ENCODE measurements at regions not wholly inside any gene's neighbourhood (a gene's known extent, or its start where the extent isn't known, plus 50 kb on each side); places are given as distances from the start of the nearest gene placed in this dataset.

- H3K9me3 ChIP-seq (ENCODE audit: control insufficient read depth, low read length): no peaks in the 10 kb centered on the region
- no peaks in the 10 kb centered on the region for H3K27me3 ChIP-seq (ENCODE audit: control insufficient read depth, insufficient read depth)
- no peak for ATAC-seq
- intact Hi-C loops (cut with DNase I): no loop called here
- H3K27ac ChIP-seq (ENCODE audit: low read length): no peak overlapping the region
- no peaks in the 10 kb centered on the region for H3K4me1 ChIP-seq (ENCODE audit: control insufficient read depth, insufficient read depth, low read length)
- H3K4me3 ChIP-seq (ENCODE audit: low read length): no peak overlapping the region
- no peak for DNase-seq
- WGBS: 92% methylated on average over 7 of the region's 7 CpGs
Observed at GRCh38 chr10:88083597-88083989, 220.2 kb downstream of the PTEN start.

- no peak overlapping the region for H3K27ac ChIP-seq (ENCODE audit: low read length)
- ATAC-seq (no peak), DNase-seq (no peak)
- H3K27me3 ChIP-seq (ENCODE audit: control insufficient read depth, insufficient read depth): no peaks in the 10 kb centered on the region
- H3K4me1 ChIP-seq (ENCODE audit: control insufficient read depth, insufficient read depth, low read length): no peaks in the 10 kb centered on the region
- no peaks in the 10 kb centered on the region for H3K9me3 ChIP-seq (ENCODE audit: control insufficient read depth, low read length)
- intact Hi-C loops (cut with DNase I): no loop called here
- no peak overlapping the region for H3K4me3 ChIP-seq (ENCODE audit: low read length)
- 94% methylated on average over 9 of the region's 9 CpGs for WGBS
Observed at GRCh38 chr10:88086187-88086960, 222.9 kb downstream of the PTEN start.

GRCh38 chr10:88088441-88089340, 225.3 kb downstream of the PTEN start:
- Histone ChIP-seq H3K4me1 (ENCODE audit: control insufficient read depth, insufficient read depth, low read length) (no peaks in the 10 kb centered on the region), H3K4me3 (ENCODE audit: low read length) (no peak overlapping the region), H3K9me3 (ENCODE audit: control insufficient read depth, low read length) (no peaks in the 10 kb centered on the region), H3K27ac (ENCODE audit: low read length) (no peak overlapping the region), H3K27me3 (ENCODE audit: control insufficient read depth, insufficient read depth) (no peaks in the 10 kb centered on the region)
- intact Hi-C loops (cut with DNase I): no loop called here
- ATAC-seq (no peak), DNase-seq (no peak)
- WGBS: 90% methylated on average over 9 of the region's 9 CpGs

GRCh38 chr10:88089498-88089897, 226.1 kb downstream of the PTEN start:
- Histone ChIP-seq H3K4me1 (ENCODE audit: control insufficient read depth, insufficient read depth, low read length) (no peaks in the 10 kb centered on the region), H3K27me3 (ENCODE audit: control insufficient read depth, insufficient read depth) (no peaks in the 10 kb centered on the region), H3K4me3 (ENCODE audit: low read length) (no peak overlapping the region), H3K9me3 (ENCODE audit: control insufficient read depth, low read length) (no peaks in the 10 kb centered on the region), H3K27ac (ENCODE audit: low read length) (no peak overlapping the region)
- peak in 1 of 2 donors; percentile 24 for ATAC-seq
- peak in 1 of 3 donors; percentile 47 for DNase-seq
- intact Hi-C loops (cut with DNase I): no loop called here

- ATAC-seq: no peak
- Histone ChIP-seq H3K27ac (ENCODE audit: low read length) (no peak overlapping the region), H3K4me3 (ENCODE audit: low read length) (no peak overlapping the region), H3K9me3 (ENCODE audit: control insufficient read depth, low read length) (no peaks in the 10 kb centered on the region), H3K27me3 (ENCODE audit: control insufficient read depth, insufficient read depth) (no peaks in the 10 kb centered on the region), H3K4me1 (ENCODE audit: control insufficient read depth, insufficient read depth, low read length) (no peaks in the 10 kb centered on the region)
- 86% methylated on average over 7 of the region's 7 CpGs for WGBS
- intact Hi-C loops (cut with DNase I): no loop called here
- DNase-seq: peak in 1 of 3 donors; percentile 19
Observed at GRCh38 chr10:88090568-88091214, 227.3 kb downstream of the PTEN start.

- no peaks in the 10 kb centered on the region for H3K9me3 ChIP-seq (ENCODE audit: control insufficient read depth, low read length)
- DNase-seq: peak in 1 of 3 donors; percentile 38
- intact Hi-C loops (cut with DNase I): no loop called here
Observed at GRCh38 chr10:88091490-88092061, 228.2 kb downstream of the PTEN start.

GRCh38 chr10:88092265-88092664, 228.8 kb downstream of the PTEN start:
- Histone ChIP-seq H3K27ac (ENCODE audit: low read length) (no peak overlapping the region), H3K27me3 (ENCODE audit: control insufficient read depth, insufficient read depth) (no peaks in the 10 kb centered on the region), H3K4me3 (ENCODE audit: low read length) (no peak overlapping the region), H3K9me3 (ENCODE audit: control insufficient read depth, low read length) (no peaks in the 10 kb centered on the region), H3K4me1 (ENCODE audit: control insufficient read depth, insufficient read depth, low read length) (no peaks in the 10 kb centered on the region)
- DNase-seq (no peak), ATAC-seq (no peak)
- intact Hi-C loops (cut with DNase I): no loop called here
- 92% methylated on average over 4 of the region's 4 CpGs for WGBS

More at GRCh38 chr10:88091490-88092061, 228.2 kb downstream of the PTEN start:
- Histone ChIP-seq H3K4me1 (ENCODE audit: control insufficient read depth, insufficient read depth, low read length) (no peaks in the 10 kb centered on the region), H3K27me3 (ENCODE audit: control insufficient read depth, insufficient read depth) (no peaks in the 10 kb centered on the region), H3K4me3 (ENCODE audit: low read length) (no peak overlapping the region), H3K27ac (ENCODE audit: low read length) (no peak overlapping the region)
- 64% methylated on average over 4 of the region's 4 CpGs for WGBS
- ATAC-seq: peak in 1 of 2 donors; percentile 42

GRCh38 chr10:88092973-88093372, 229.5 kb downstream of the PTEN start:
- Histone ChIP-seq H3K4me3 (ENCODE audit: low read length) (no peak overlapping the region), H3K4me1 (ENCODE audit: control insufficient read depth, insufficient read depth, low read length) (no peaks in the 10 kb centered on the region), H3K27me3 (ENCODE audit: control insufficient read depth, insufficient read depth) (no peaks in the 10 kb centered on the region), H3K27ac (ENCODE audit: low read length) (no peak overlapping the region), H3K9me3 (ENCODE audit: control insufficient read depth, low read length) (no peaks in the 10 kb centered on the region)
- 60% methylated on average over 5 of the region's 5 CpGs for WGBS
- intact Hi-C loops (cut with DNase I): no loop called here
- peak; percentile 51 to 77 (median 61) for DNase-seq
- peak; percentile 68 to 73 for ATAC-seq

GRCh38 chr10:88094795-88095194, 231.4 kb downstream of the PTEN start:
- Histone ChIP-seq H3K27ac (ENCODE audit: low read length) (no peak overlapping the region), H3K9me3 (ENCODE audit: control insufficient read depth, low read length) (no peaks in the 10 kb centered on the region), H3K4me3 (ENCODE audit: low read length) (no peak overlapping the region), H3K4me1 (ENCODE audit: control insufficient read depth, insufficient read depth, low read length) (no peaks in the 10 kb centered on the region), H3K27me3 (ENCODE audit: control insufficient read depth, insufficient read depth) (no peaks in the 10 kb centered on the region)
- ATAC-seq: no peak
- 98% methylated on average over 1 of the region's 1 CpG for WGBS
- intact Hi-C loops (cut with DNase I): no loop called here
- DNase-seq: no peak

GRCh38 chr10:88095223-88095721, 231.8 kb downstream of the PTEN start:
- DNase-seq: peak in 1 of 3 donors; percentile 20
- H3K4me3 ChIP-seq (ENCODE audit: low read length): no peak overlapping the region
- no peaks in the 10 kb centered on the region for H3K4me1 ChIP-seq (ENCODE audit: control insufficient read depth, insufficient read depth, low read length)
- H3K9me3 ChIP-seq (ENCODE audit: control insufficient read depth, low read length): no peaks in the 10 kb centered on the region
- no peaks in the 10 kb centered on the region for H3K27me3 ChIP-seq (ENCODE audit: control insufficient read depth, insufficient read depth)
- no peak for ATAC-seq
- no peak overlapping the region for H3K27ac ChIP-seq (ENCODE audit: low read length)
- intact Hi-C loops (cut with DNase I): no loop called here
- 46% methylated on average over 5 of the region's 5 CpGs for WGBS

Data from right cardiac atrium (tissue), 5 donors.